K562 (cell line): ENCODE measurements at regions not wholly inside any gene's neighbourhood (a gene's known extent, or its start where the extent isn't known, plus 50 kb on each side); places are given as distances from the start of the nearest gene placed in this dataset.
A peak's percentile ranks its signal among the peaks of the same experiment; 100 is the strongest.

Source experiments
- ATAC-seq: fragments of 200-7000 bp; cut with Tn5 transposase; 3 replicates; pipeline ENCODE4 v1.9.1; 2020; ENCODE audit warnings: moderate library complexity
- BruUV-seq: library from RNA; stranded (reverse); fragments of 400-500 nt; replicated peaks from 2 replicates; lab custom pipeline; 2021; lab: Mats Ljungman, UMichigan
- CTCF ChIA-PET: fragments of 300-600 bp; formaldehyde crosslinking; extraction: SDS; loops from one replicate; lab custom pipeline; 2021; ENCODE audit warnings: low intra/inter-chr PET ratio; lab: Yijun Ruan, JAX
- POLR2A ChIA-PET: fragments of 300-600, 350-650 bp; sonication (Branson Sonifier 250); formaldehyde crosslinking; extraction: SDS; loops from one replicate; lab custom pipeline; 2021; ENCODE audit warnings: antibody characterized with exemption, inconsistent platforms; lab: Yijun Ruan, JAX
- DNase-seq, 4 experiments: peaks; one replicate each; pipeline versions ENCODE4 v3.0.0 to v3.0.0-alpha.2; 2011 to 2018; ENCODE audit warnings: low spot score in 3 of 4, mixed read lengths in 3 of 4; ENCODE audit errors: extremely low read depth in 1 of 4
- FAIRE-seq: peaks from 2 replicates; lab custom pipeline; 2011; peaks lifted over from hg19 to GRCh38; lab: Jason Lieb, UNC
- H2AFZ ChIP-seq: 2 replicates; pipeline ENCODE4 v1.6.0; 2011; ENCODE audit warnings: low read depth, low read length, control low read depth, inconsistent platforms
- H3K27ac ChIP-seq: fragments of 200-600 bp; 3 replicates; pipeline ENCODE4 v1.8.0; 2011; ENCODE audit warnings: low read depth, mild to moderate bottlenecking, control low read depth, inconsistent platforms, low read length, moderate library complexity, mixed read lengths; ENCODE audit errors: extremely low read depth
- H3K27me3 ChIP-seq, 2 experiments: fragments of 300-600 bp in 1 of 2; 2 replicates in 1 of 2; 3 replicates in 1 of 2; pipeline versions ENCODE4 v1.6.0 to v1.8.0; 2011; ENCODE audit warnings: inconsistent platforms in 2 of 2, low read length in 2 of 2, mild to moderate bottlenecking in 1 of 2, mixed read lengths in 1 of 2, moderate library complexity in 1 of 2; ENCODE audit not compliant: control insufficient read depth in 2 of 2, insufficient read depth in 2 of 2
- H3K36me3 ChIP-seq: fragments of 300-600 bp; 3 replicates; pipeline ENCODE4 v1.8.0; 2011; ENCODE audit warnings: mild to moderate bottlenecking, low read length, inconsistent platforms; ENCODE audit not compliant: control insufficient read depth, insufficient read depth
- H3K4me1 ChIP-seq, 2 experiments: fragments of 200-600 bp in 1 of 2; replicated peaks in 1 of 2; 2 replicates in 1 of 2; 3 replicates in 1 of 2; pipeline versions ENCODE4 v1.5.1 to v1.8.0; 2011; ENCODE audit warnings: inconsistent platforms in 2 of 2, low read length in 2 of 2, mild to moderate bottlenecking in 1 of 2, mixed read lengths in 1 of 2, moderate library complexity in 1 of 2; ENCODE audit not compliant: control insufficient read depth in 2 of 2, insufficient read depth in 2 of 2
- H3K4me2 ChIP-seq: 2 replicates; pipeline ENCODE4 v1.6.1; 2011; ENCODE audit warnings: low read length, control low read depth, inconsistent platforms, mixed read lengths; ENCODE audit not compliant: insufficient read depth
- H3K4me3 ChIP-seq: fragments of 200-600 bp; sonication (generic), shearing (Covaris generic); 2 replicates; pipeline ENCODE4 v1.5.1; 2016; ENCODE audit warnings: control low read depth, inconsistent platforms
- H3K79me2 ChIP-seq: fragments of 200-600 bp; 3 replicates; pipeline ENCODE4 v1.8.0; 2011; ENCODE audit warnings: low read length, inconsistent platforms; ENCODE audit not compliant: control insufficient read depth, insufficient read depth
- H3K9ac ChIP-seq, 2 experiments: 2 replicates each; pipeline versions ENCODE4 v1.6.0 to v1.6.1; 2011; ENCODE audit warnings: low read depth in 2 of 2, low read length in 2 of 2, control low read depth in 1 of 2, inconsistent platforms in 1 of 2, mild to moderate bottlenecking in 1 of 2, mixed read lengths in 1 of 2; ENCODE audit not compliant: insufficient read depth in 1 of 2
- H3K9me1 ChIP-seq: one replicate; pipeline ENCODE4 v1.6.0; 2011; ENCODE audit warnings: inconsistent platforms, mild to moderate bottlenecking, low read length, moderate library complexity; ENCODE audit not compliant: control insufficient read depth, insufficient read depth
- H3K9me3 ChIP-seq: replicated peaks from 2 replicates; pipeline ENCODE4 v1.5.1; 2011; ENCODE audit warnings: low read depth, low read length, inconsistent platforms; ENCODE audit not compliant: control insufficient read depth, insufficient read depth
- H4K20me1 ChIP-seq: replicated peaks from 2 replicates; pipeline ENCODE4 v1.6.1; 2011; ENCODE audit warnings: low read length, inconsistent platforms, mixed read lengths; ENCODE audit not compliant: control insufficient read depth, insufficient read depth
- E2F8 ChIP-seq: fragments of 450-650 bp; IDR thresholded peaks from 2 replicates; pipeline ENCODE4 v1.7.1; 2018; ENCODE audit warnings: mild to moderate bottlenecking, low read depth; ENCODE audit not compliant: partially characterized antibody
- GABPB2 ChIP-seq: fragments of 250-450 bp; sonication (Bioruptor Pico); conservative IDR thresholded peaks from 2 replicates; pipeline ENCODE4 v1.5.1; 2021; ENCODE audit warnings: mild to moderate bottlenecking
- TAF9B ChIP-seq: fragments of 450-650 bp; IDR thresholded peaks from 2 replicates; pipeline ENCODE4 v1.6.1; 2018; ENCODE audit warnings: mild to moderate bottlenecking; ENCODE audit not compliant: partially characterized antibody
- TEAD2 ChIP-seq: fragments of 450-650 bp; IDR thresholded peaks from 2 replicates; pipeline ENCODE4 v1.6.1; 2016; ENCODE audit warnings: missing genetic modification characterization, control low read depth, missing compliant biosample characterization
- ZBTB11 ChIP-seq, 3 experiments: fragments of 200-800 bp in 1 of 3; fragments of 250-450 bp in 1 of 3; fragments of 450-650 bp in 1 of 3; sonication (Bioruptor Pico) in 1 of 3; sonication (Bioruptor generic) in 1 of 3; formaldehyde crosslinking in 1 of 3; IDR thresholded peaks; 2 replicates each; pipeline versions ENCODE4 v1.6.1 to v1.8.0; 2016 to 2022; ENCODE audit warnings: mild to moderate bottlenecking in 2 of 3, missing genetic modification characterization in 2 of 3, missing compliant biosample characterization in 1 of 3, moderate library complexity in 1 of 3
- ZNF717 ChIP-seq: fragments of 250-450 bp; sonication (Bioruptor Pico); IDR thresholded peaks from 2 replicates; pipeline ENCODE4 v1.5.0; 2021
- WGBS: fragments of 100-300 bp; shearing (Covaris generic); methylation state at CpG from one replicate; pipeline ENCODE4 v1.1.6; 2016; ENCODE audit warnings: low coverage, mixed read lengths; ENCODE audit not compliant: insufficient coverage; ENCODE audit errors: missing lambda C conversion rate; 5-methylcytosine and 5-hydroxymethylcytosine counted together
- in situ Hi-C: fragments of 300-500 bp; cut with MboI; formaldehyde crosslinking; loops from 4 replicates; pipeline ENCODE4 v1.15.0; 2018; ENCODE audit warnings: inconsistent platforms, mixed read lengths
- intact Hi-C: fragments of 100-400 bp; cut with micrococcal nuclease; formaldehyde crosslinking; loops from 2 replicates; pipeline ENCODE4 v1.14.2; 2022

GRCh38 chr20:48492715-48493070 is 335.1 kb downstream of the PREX1 start (continued):
- no peak for TF ChIP-seq E2F8
- TF ChIP-seq, all 486 proteins: peak for 0

GRCh38 chr20:48492015-48492714 is 335.6 kb downstream of the PREX1 start:
- POLR2A ChIA-PET, result no interaction called here
- TF ChIP-seq ZNF717 (CRISPR knock-in tag), result no peak
- no peak for TF ChIP-seq TEAD2 (tag)
- TF ChIP-seq ZBTB11 (CRISPR knock-in tag; IDR thresholded peaks at IDR 0.05), result 0 out of 6 replicates have a peak, but pooled peaks of 1 of the 3 experiments have one; percentile 18
- TF ChIP-seq GABPB2 (CRISPR knock-in tag), result no peak
- no peak for TF ChIP-seq TAF9B
- Histone ChIP-seq H3K27ac (no peak overlapping the region), H4K20me1 (no peaks in the 10 kb centered on the region), H2AFZ (no peak overlapping the region), H3K4me1 (no peaks in the 10 kb centered on the region), H3K9me3 (no peaks in the 10 kb centered on the region), H3K9me1 (no peaks in the 10 kb centered on the region), H3K4me2 (no peak overlapping the region), H3K27me3 (peaks cover 0 to 4% of the 10 kb centered on the region in 2 experiments; a peak in 2 of 5 replicates), H3K36me3 (no peaks in the 10 kb centered on the region), H3K79me2 (no peaks in the 10 kb centered on the region), H3K4me3 (no peak overlapping the region), H3K9ac (no peak overlapping the region; a peak in 1 of 4 replicates)
- FAIRE-seq, result no peak
- no peak for ATAC-seq
- in situ Hi-C loops (no loop called here), intact Hi-C loops (no loop called here)
- CTCF ChIA-PET, result no interaction called here
- WGBS, result 3% methylated on average over 17 of the region's 17 CpGs
- no TSS peak for BruUV-seq
- DNase-seq, result no peak
